ENCODE measurements at regions not wholly inside any gene's neighbourhood (a gene's known extent, or its start where the extent isn't known, plus 50 kb on each side); places are given as distances from the start of the nearest gene placed in this dataset.

DNA sequence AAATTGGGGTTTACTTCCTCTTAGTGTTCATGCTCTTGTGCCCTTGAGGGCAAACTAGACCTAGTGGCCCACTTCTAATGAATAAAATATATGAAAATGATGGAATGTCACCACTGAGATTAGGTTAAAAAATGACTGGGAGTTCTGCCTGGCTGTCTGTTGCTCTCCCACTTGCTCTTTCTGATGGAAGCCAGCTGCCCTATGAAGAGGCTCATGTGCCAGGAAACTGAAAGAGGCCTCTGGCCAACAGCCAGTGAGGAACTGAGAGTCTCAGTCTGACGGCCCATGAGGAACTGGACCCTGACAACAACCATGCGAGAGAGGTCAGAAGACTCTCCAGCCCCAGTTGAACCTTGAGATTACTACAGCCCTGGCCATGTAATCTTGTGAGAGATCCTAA lies 107.1 kb upstream of the FHIT start:
- TF ChIP-seq, protein P1, sequence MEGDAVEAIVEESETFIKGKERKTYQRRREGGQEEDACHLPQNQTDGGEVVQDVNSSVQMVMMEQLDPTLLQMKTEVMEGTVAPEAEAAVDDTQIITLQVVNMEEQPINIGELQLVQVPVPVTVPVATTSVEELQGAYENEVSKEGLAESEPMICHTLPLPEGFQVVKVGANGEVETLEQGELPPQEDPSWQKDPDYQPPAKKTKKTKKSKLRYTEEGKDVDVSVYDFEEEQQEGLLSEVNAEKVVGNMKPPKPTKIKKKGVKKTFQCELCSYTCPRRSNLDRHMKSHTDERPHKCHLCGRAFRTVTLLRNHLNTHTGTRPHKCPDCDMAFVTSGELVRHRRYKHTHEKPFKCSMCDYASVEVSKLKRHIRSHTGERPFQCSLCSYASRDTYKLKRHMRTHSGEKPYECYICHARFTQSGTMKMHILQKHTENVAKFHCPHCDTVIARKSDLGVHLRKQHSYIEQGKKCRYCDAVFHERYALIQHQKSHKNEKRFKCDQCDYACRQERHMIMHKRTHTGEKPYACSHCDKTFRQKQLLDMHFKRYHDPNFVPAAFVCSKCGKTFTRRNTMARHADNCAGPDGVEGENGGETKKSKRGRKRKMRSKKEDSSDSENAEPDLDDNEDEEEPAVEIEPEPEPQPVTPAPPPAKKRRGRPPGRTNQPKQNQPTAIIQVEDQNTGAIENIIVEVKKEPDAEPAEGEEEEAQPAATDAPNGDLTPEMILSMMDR (IDR thresholded peaks at IDR 0.05): no peak
- no peak for TF ChIP-seq POLR2A (IDR thresholded peaks at IDR 0.05)
